Colonic mucosa (tissue), 4 donors: ENCODE measurements at regions not wholly inside any gene's neighbourhood (a gene's known extent, or its start where the extent isn't known, plus 50 kb on each side); places are given as distances from the start of the nearest gene placed in this dataset.

Experiments
- DNase-seq: peaks from one replicate; pipeline ENCODE4 v3.0.0-alpha.2; 2020
- H3K27ac ChIP-seq: fragments of 200-600 bp; one replicate; pipeline ENCODE4 v1.8.0; 2021
- H3K27me3 ChIP-seq: fragments of 200-600 bp; one replicate; pipeline ENCODE4 v1.8.0; 2021
- H3K36me3 ChIP-seq: fragments of 200-600 bp; one replicate; pipeline ENCODE4 v1.8.0; 2021
- H3K4me1 ChIP-seq: fragments of 200-600 bp; one replicate; pipeline ENCODE4 v1.8.0; 2021; ENCODE audit warnings: mild to moderate bottlenecking
- H3K4me3 ChIP-seq: fragments of 200-600 bp; one replicate; pipeline ENCODE4 v1.8.0; 2021
- H3K9ac ChIP-seq, 2 donors: one replicate each; pipeline ENCODE4 v1.7.0; 2013; ENCODE audit warnings: control low read depth in 2 of 2, low read depth in 2 of 2, low read length in 2 of 2
- H3K9me3 ChIP-seq: fragments of 200-600 bp; one replicate; pipeline ENCODE4 v1.8.0; 2021
- CTCF ChIP-seq: fragments of 200-600 bp; IDR thresholded peaks from one replicate; pipeline ENCODE4 v1.8.0; 2022; ENCODE audit warnings: antibody characterized with exemption, mild to moderate bottlenecking
- intact Hi-C: fragments of 100-400 bp; cut with DNase I; formaldehyde crosslinking; loops from one replicate; pipeline ENCODE4 v1.14.1; 2022
- donor health status: healthy.
- donor health status: DM: no; HTN: no; CAD: no.
- donor health status: DM: no; HTN: no; CAD: no.

GRCh38 chr4:37082912-37083311 lies 161.6 kb upstream of the NWD2 start:
- Histone ChIP-seq H3K4me1 (no peaks in the 10 kb centered on the region), H3K27ac (no peak overlapping the region), H3K4me3 (no peak overlapping the region), H3K9ac (no peak overlapping the region), H3K9me3 (no peaks in the 10 kb centered on the region), H3K27me3 (no peaks in the 10 kb centered on the region), H3K36me3 (no peaks in the 10 kb centered on the region)
- intact Hi-C loops = no loop called here
- no peak for TF ChIP-seq CTCF
- DNase-seq = no peak

- no peaks in the 10 kb centered on the region for H3K4me1 ChIP-seq
- DNase-seq = no peak
- H3K9me3 ChIP-seq = no peaks in the 10 kb centered on the region
- no peak overlapping the region for H3K4me3 ChIP-seq
- no peak for TF ChIP-seq CTCF
- intact Hi-C loops = no loop called here
- no peaks in the 10 kb centered on the region for H3K36me3 ChIP-seq
- no peaks in the 10 kb centered on the region for H3K27me3 ChIP-seq
- no peak overlapping the region for H3K27ac ChIP-seq
- H3K9ac ChIP-seq = no peak overlapping the region
These were observed 148.6 kb upstream of the NWD2 start for GRCh38 chr4:37095925-37096324.

GRCh38 chr4:37101182-37101581 lies 143.4 kb upstream of the NWD2 start:
- H3K4me3 ChIP-seq = no peak overlapping the region
- TF ChIP-seq CTCF = no peak
- no peaks in the 10 kb centered on the region for H3K9me3 ChIP-seq
- no peak for DNase-seq
- no peaks in the 10 kb centered on the region for H3K36me3 ChIP-seq
- H3K9ac ChIP-seq = no peak overlapping the region
- no peak overlapping the region for H3K27ac ChIP-seq
- H3K4me1 ChIP-seq = no peaks in the 10 kb centered on the region
- intact Hi-C loops = no loop called here
- H3K27me3 ChIP-seq = no peaks in the 10 kb centered on the region

GRCh38 chr4:37101686-37102085 lies 142.9 kb upstream of the NWD2 start:
- no peak overlapping the region for H3K27ac ChIP-seq
- no peaks in the 10 kb centered on the region for H3K36me3 ChIP-seq
- H3K4me3 ChIP-seq = no peak overlapping the region
- no peak overlapping the region for H3K9ac ChIP-seq
- no peak for DNase-seq
- no peak for TF ChIP-seq CTCF
- H3K9me3 ChIP-seq = no peaks in the 10 kb centered on the region
- intact Hi-C loops = no loop called here
- H3K4me1 ChIP-seq = no peaks in the 10 kb centered on the region
- no peaks in the 10 kb centered on the region for H3K27me3 ChIP-seq

- Histone ChIP-seq H3K4me3 (no peak overlapping the region), H3K9me3 (no peaks in the 10 kb centered on the region), H3K27ac (no peak overlapping the region), H3K27me3 (no peaks in the 10 kb centered on the region), H3K36me3 (no peaks in the 10 kb centered on the region), H3K4me1 (no peaks in the 10 kb centered on the region), H3K9ac (no peak overlapping the region)
- DNase-seq = no peak
- intact Hi-C loops = no loop called here
- TF ChIP-seq CTCF = no peak
These were observed 134.8 kb upstream of the NWD2 start for GRCh38 chr4:37109756-37110155.

GRCh38 chr4:37124800-37125199 lies 119.7 kb upstream of the NWD2 start:
- Histone ChIP-seq H3K4me3 (no peak overlapping the region), H3K9ac (no peak overlapping the region), H3K9me3 (no peaks in the 10 kb centered on the region), H3K27ac (no peak overlapping the region), H3K4me1 (no peaks in the 10 kb centered on the region), H3K36me3 (no peaks in the 10 kb centered on the region), H3K27me3 (no peaks in the 10 kb centered on the region)
- no peak for DNase-seq
- intact Hi-C loops = no loop called here
- no peak for TF ChIP-seq CTCF
